HG02852 (cell line): ENCODE measurements at regions not wholly inside any gene's neighbourhood (a gene's known extent, or its start where the extent isn't known, plus 50 kb on each side); places are given as distances from the start of the nearest gene placed in this dataset.

ENCODE experiments used
- ATAC-seq: cut with Tn5 transposase; IDR thresholded peaks from one replicate; pipeline ENCODE4 v1.9.1; 2021; ENCODE audit warnings: mild to moderate bottlenecking, moderate library complexity; ENCODE audit not compliant: unreplicated experiment

- no peak for ATAC-seq
These were observed 738.4 kb downstream of the PCDH18 start for GRCh38 chr4:136793848-136794247.

GRCh38 chr4:136784326-136784725 lies 748.0 kb downstream of the PCDH18 start:
- no peak for ATAC-seq

GRCh38 chr4:136769717-136770116 lies 762.6 kb downstream of the PCDH18 start:
- ATAC-seq = no peak

- ATAC-seq = no peak
These were observed 763.4 kb downstream of the PCDH18 start for GRCh38 chr4:136768925-136769275.

GRCh38 chr4:136768213-136768924 lies 763.9 kb downstream of the PCDH18 start:
- no peak for ATAC-seq

- ATAC-seq = no peak
These were observed 768.4 kb downstream of the PCDH18 start for GRCh38 chr4:136763919-136764318.

GRCh38 chr4:136755531-136755916 lies 776.8 kb downstream of the PCDH18 start:
- no peak for ATAC-seq

GRCh38 chr4:136754810-136755530 lies 777.3 kb downstream of the PCDH18 start:
- ATAC-seq = no peak

- ATAC-seq = no peak
These were observed 780.7 kb downstream of the PCDH18 start for GRCh38 chr4:136751556-136751955.

- no peak for ATAC-seq
These were observed 781.4 kb downstream of the PCDH18 start for GRCh38 chr4:136750897-136751296.

- no peak for ATAC-seq
These were observed 782.3 kb downstream of the PCDH18 start for GRCh38 chr4:136749989-136750388.

GRCh38 chr4:136748773-136749172 lies 783.5 kb downstream of the PCDH18 start:
- ATAC-seq = no peak

- ATAC-seq = no peak
These were observed 784.1 kb downstream of the PCDH18 start for GRCh38 chr4:136748165-136748564.

GRCh38 chr4:136743238-136743637 lies 789.1 kb downstream of the PCDH18 start:
- ATAC-seq = no peak

GRCh38 chr4:136742333-136742732 lies 790.0 kb downstream of the PCDH18 start:
- no peak for ATAC-seq

GRCh38 chr4:136741468-136741867 lies 790.8 kb downstream of the PCDH18 start:
- ATAC-seq = no peak

- no peak for ATAC-seq
These were observed 792.0 kb downstream of the PCDH18 start for GRCh38 chr4:136740326-136740725.

- ATAC-seq = no peak
These were observed 795.2 kb downstream of the PCDH18 start for GRCh38 chr4:136737066-136737465.

GRCh38 chr4:136731025-136731424 lies 801.3 kb downstream of the PCDH18 start:
- ATAC-seq = no peak

GRCh38 chr4:136725286-136726081 lies 806.8 kb downstream of the PCDH18 start:
- no peak for ATAC-seq

- no peak for ATAC-seq
These were observed 819.2 kb downstream of the PCDH18 start for GRCh38 chr4:136713140-136713539.

- no peak for ATAC-seq
These were observed 822.4 kb downstream of the PCDH18 start for GRCh38 chr4:136709897-136710296.
